Ishikawa (cell line): ENCODE measurements at regions not wholly inside any gene's neighbourhood (a gene's known extent, or its start where the extent isn't known, plus 50 kb on each side); places are given as distances from the start of the nearest gene placed in this dataset.
A peak's percentile ranks its signal among the peaks of the same experiment; 100 is the strongest.

Experiments used
- CEBPB ChIP-seq: IDR thresholded peaks from 2 replicates; pipeline ENCODE4 v1.6.1; 2012
- CREB1 ChIP-seq: IDR thresholded peaks from 2 replicates; pipeline ENCODE4 v1.6.1; 2012; ENCODE audit warnings: low read depth
- EGR1 ChIP-seq: IDR thresholded peaks from 2 replicates; pipeline ENCODE4 v1.6.1; 2012
- EP300 ChIP-seq: IDR thresholded peaks from 2 replicates; pipeline ENCODE4 v1.6.1; 2012; ENCODE audit warnings: borderline replicate concordance
- FOXM1 ChIP-seq: IDR thresholded peaks from 2 replicates; pipeline ENCODE4 v1.6.1; 2012; ENCODE audit warnings: low read depth, borderline replicate concordance
- MAX ChIP-seq: IDR thresholded peaks from 2 replicates; pipeline ENCODE4 v1.6.1; 2012
- NFIC ChIP-seq: IDR thresholded peaks from 2 replicates; pipeline ENCODE4 v1.6.1; 2012
- RAD21 ChIP-seq: IDR thresholded peaks from 2 replicates; pipeline ENCODE4 v1.6.1; 2012; ENCODE audit warnings: low read depth
- TAF1 ChIP-seq: IDR thresholded peaks from 2 replicates; pipeline ENCODE4 v1.6.1; 2012; ENCODE audit warnings: low read depth, mild to moderate bottlenecking
- TCF12 ChIP-seq: IDR thresholded peaks from 2 replicates; pipeline ENCODE4 v1.6.1; 2012; ENCODE audit warnings: low read depth
- TEAD4 ChIP-seq: IDR thresholded peaks from 2 replicates; pipeline ENCODE4 v1.6.1; 2012
- USF1 ChIP-seq: IDR thresholded peaks from 2 replicates; pipeline ENCODE4 v1.6.1; 2012
- YY1 ChIP-seq: IDR thresholded peaks from 2 replicates; pipeline ENCODE4 v1.6.1; 2012; ENCODE audit warnings: low read depth
- ZBTB7A ChIP-seq: IDR thresholded peaks from 2 replicates; pipeline ENCODE4 v1.6.1; 2012; ENCODE audit warnings: low read depth
- TF ChIP-seq, protein P1 (sequence below): IDR thresholded peaks from 2 replicates; pipeline ENCODE4 v1.6.1; 2012; ENCODE audit warnings: low read depth, mild to moderate bottlenecking

DNA sequence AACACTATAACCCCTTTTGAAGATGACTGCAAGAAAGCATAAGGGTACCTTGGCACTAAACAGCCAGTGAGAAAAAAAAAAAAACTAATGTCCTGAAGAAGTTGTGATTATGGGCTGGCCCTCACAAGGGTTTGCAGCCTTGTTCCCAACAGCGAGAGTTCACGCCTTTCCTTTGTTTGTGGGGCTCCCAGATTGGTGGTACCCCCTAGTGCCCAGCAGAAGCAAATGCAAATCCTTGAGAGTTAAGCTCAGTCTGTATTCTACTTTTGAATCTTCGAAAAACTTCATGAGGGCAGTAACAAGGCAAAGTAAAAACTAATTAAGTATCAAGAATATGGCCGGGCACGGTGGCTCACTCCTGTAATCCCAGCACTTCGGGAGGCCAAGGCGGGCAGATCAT lies 238.9 kb upstream of the LMO3 start:
- TF ChIP-seq TEAD4 (no peak), RAD21 (peak; percentile 42)

- TF ChIP-seq MAX (no peak), CEBPB (no peak)
Measured at GRCh38 chr12:16833376-16834015, 227.5 kb upstream of the LMO3 start.

GRCh38 chr12:16828891-16829290 lies 222.9 kb upstream of the LMO3 start:
- TF ChIP-seq CREB1 (no peak), ZBTB7A (no peak), FOXM1 (no peak), TCF12 (no peak), TEAD4 (no peak), TAF1 (no peak), EP300 (no peak), CEBPB (no peak)

GRCh38 chr12:16807731-16808130 lies 201.8 kb upstream of the LMO3 start:
- TF ChIP-seq TCF12 = no peak
- no peak for TF ChIP-seq CREB1
- no peak for TF ChIP-seq NFIC
- no peak for TF ChIP-seq ZBTB7A
- no peak for TF ChIP-seq TEAD4
- TF ChIP-seq, protein P1, sequence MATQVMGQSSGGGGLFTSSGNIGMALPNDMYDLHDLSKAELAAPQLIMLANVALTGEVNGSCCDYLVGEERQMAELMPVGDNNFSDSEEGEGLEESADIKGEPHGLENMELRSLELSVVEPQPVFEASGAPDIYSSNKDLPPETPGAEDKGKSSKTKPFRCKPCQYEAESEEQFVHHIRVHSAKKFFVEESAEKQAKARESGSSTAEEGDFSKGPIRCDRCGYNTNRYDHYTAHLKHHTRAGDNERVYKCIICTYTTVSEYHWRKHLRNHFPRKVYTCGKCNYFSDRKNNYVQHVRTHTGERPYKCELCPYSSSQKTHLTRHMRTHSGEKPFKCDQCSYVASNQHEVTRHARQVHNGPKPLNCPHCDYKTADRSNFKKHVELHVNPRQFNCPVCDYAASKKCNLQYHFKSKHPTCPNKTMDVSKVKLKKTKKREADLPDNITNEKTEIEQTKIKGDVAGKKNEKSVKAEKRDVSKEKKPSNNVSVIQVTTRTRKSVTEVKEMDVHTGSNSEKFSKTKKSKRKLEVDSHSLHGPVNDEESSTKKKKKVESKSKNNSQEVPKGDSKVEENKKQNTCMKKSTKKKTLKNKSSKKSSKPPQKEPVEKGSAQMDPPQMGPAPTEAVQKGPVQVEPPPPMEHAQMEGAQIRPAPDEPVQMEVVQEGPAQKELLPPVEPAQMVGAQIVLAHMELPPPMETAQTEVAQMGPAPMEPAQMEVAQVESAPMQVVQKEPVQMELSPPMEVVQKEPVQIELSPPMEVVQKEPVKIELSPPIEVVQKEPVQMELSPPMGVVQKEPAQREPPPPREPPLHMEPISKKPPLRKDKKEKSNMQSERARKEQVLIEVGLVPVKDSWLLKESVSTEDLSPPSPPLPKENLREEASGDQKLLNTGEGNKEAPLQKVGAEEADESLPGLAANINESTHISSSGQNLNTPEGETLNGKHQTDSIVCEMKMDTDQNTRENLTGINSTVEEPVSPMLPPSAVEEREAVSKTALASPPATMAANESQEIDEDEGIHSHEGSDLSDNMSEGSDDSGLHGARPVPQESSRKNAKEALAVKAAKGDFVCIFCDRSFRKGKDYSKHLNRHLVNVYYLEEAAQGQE = no peak
- TF ChIP-seq MAX = no peak
- no peak for TF ChIP-seq EGR1
- TF ChIP-seq RAD21 = no peak
- TF ChIP-seq CEBPB = no peak
- no peak for TF ChIP-seq EP300
- TF ChIP-seq TAF1 = no peak
- no peak for TF ChIP-seq FOXM1
- TF ChIP-seq YY1 = no peak
- no peak for TF ChIP-seq USF1

GRCh38 chr12:16796168-16796567 lies 190.2 kb upstream of the LMO3 start:
- TF ChIP-seq EGR1 (no peak), RAD21 (no peak), FOXM1 (no peak), ZBTB7A (no peak), MAX (no peak), TEAD4 (no peak)
- TF ChIP-seq, protein P1 = no peak

- TF ChIP-seq TCF12 = no peak
- TF ChIP-seq, protein P1 = peak; percentile 89
Measured at GRCh38 chr12:16789204-16789790, 183.3 kb upstream of the LMO3 start.
